Adrenal gland (tissue), 9 donors: ENCODE measurements at regions not wholly inside any gene's neighbourhood (a gene's known extent, or its start where the extent isn't known, plus 50 kb on each side); places are given as distances from the start of the nearest gene placed in this dataset.

Experiments used
- DNase-seq, 7 donors: peaks; one replicate each; pipeline ENCODE4 v3.0.0-alpha.2; 2019 to 2020
- H3K27ac ChIP-seq, 5 donors: fragments of 200-600 bp; sonication (generic) in 4 of 5; 1 replicate in 3 of 5; 2 replicates in 2 of 5; pipeline versions ENCODE4 v1.5.1 to v1.8.0; 2016 to 2020; ENCODE audit warnings: mild to moderate bottlenecking in 1 of 5
- H3K27me3 ChIP-seq: fragments of 200-600 bp; 2 replicates; pipeline ENCODE4 v1.8.0; 2021
- H3K36me3 ChIP-seq, 2 donors: fragments of 200-600 bp; replicated peaks in 1 of 2; 1 replicate in 1 of 2; 2 replicates in 1 of 2; pipeline versions ENCODE4 v1.5.1 to v1.8.0; 2018 to 2022
- H3K4me1 ChIP-seq, 2 donors: fragments of 200-600 bp; replicated peaks in 1 of 2; 1 replicate in 1 of 2; 2 replicates in 1 of 2; pipeline versions ENCODE4 v1.5.1 to v1.8.0; 2018 to 2021
- H3K4me3 ChIP-seq, 4 donors: fragments of 200-600 bp; sonication (generic) in 3 of 4; one replicate each; pipeline ENCODE4 v1.5.1; 2016 to 2018
- H3K9me3 ChIP-seq, 3 donors: fragments of 200-600 bp; sonication (generic) in 1 of 3; replicated peaks in 1 of 3; 1 replicate in 2 of 3; 2 replicates in 1 of 3; pipeline versions ENCODE4 v1.5.1 to v1.8.0; 2016 to 2021
- POLR2A ChIP-seq, 2 donors: fragments of 450-650 bp; IDR thresholded peaks; one replicate each; pipeline ENCODE4 v1.6.1; 2017; ENCODE audit warnings: antibody characterized with exemption in 2 of 2, mild to moderate bottlenecking in 2 of 2, moderate library complexity in 1 of 2
- WGBS, 4 donors: extraction: QIAGEN DNeasy Blood & Tissue Kit in 2 of 4; methylation state at CpG; one replicate each; pipeline versions ENCODE4 v1.1.5 to v1.1.7; 2013 to 2017; 5-methylcytosine and 5-hydroxymethylcytosine counted together
- intact Hi-C, 2 donors: fragments of 100-400 bp; cut with DNase I; formaldehyde crosslinking; loops; one replicate each; pipeline versions ENCODE4 v1.14.1 to v1.15.0; 2022 to 2023
- TF ChIP-seq, protein P1 (sequence below), 6 experiments: fragments of 450-650 bp in 4 of 6; fragments of 200-600 bp in 2 of 6; sonication (generic) in 1 of 6; IDR thresholded peaks; 1 replicate in 5 of 6; 2 replicates in 1 of 6; pipeline versions ENCODE4 v1.5.1 to v1.8.0; 2016 to 2021; ENCODE audit warnings: antibody characterized with exemption in 6 of 6, mild to moderate bottlenecking in 2 of 6, moderate library complexity in 1 of 6
- donor health status: healthy with polysubstance abuse.
- donor health status: Bipolar disorder and iron deficiency.
- donor health status: DM: yes; HTN: yes; CAD: no.
- donor health status: DM: no; HTN: no; CAD: no.
- donor health status: DM: no; HTN: no; CAD: no.

- no peak for DNase-seq
- H3K27me3 ChIP-seq: no peaks in the 10 kb centered on the region
- intact Hi-C loops: no loop called here
- 75 to 87% (median 78%) methylated on average over 12 of the region's 12 CpGs for WGBS, 4 donors
- no peak overlapping the region for H3K27ac ChIP-seq
- no peaks in the 10 kb centered on the region for H3K4me1 ChIP-seq
- H3K9me3 ChIP-seq: no peaks in the 10 kb centered on the region
- no peaks in the 10 kb centered on the region for H3K36me3 ChIP-seq
- TF ChIP-seq, protein P1, sequence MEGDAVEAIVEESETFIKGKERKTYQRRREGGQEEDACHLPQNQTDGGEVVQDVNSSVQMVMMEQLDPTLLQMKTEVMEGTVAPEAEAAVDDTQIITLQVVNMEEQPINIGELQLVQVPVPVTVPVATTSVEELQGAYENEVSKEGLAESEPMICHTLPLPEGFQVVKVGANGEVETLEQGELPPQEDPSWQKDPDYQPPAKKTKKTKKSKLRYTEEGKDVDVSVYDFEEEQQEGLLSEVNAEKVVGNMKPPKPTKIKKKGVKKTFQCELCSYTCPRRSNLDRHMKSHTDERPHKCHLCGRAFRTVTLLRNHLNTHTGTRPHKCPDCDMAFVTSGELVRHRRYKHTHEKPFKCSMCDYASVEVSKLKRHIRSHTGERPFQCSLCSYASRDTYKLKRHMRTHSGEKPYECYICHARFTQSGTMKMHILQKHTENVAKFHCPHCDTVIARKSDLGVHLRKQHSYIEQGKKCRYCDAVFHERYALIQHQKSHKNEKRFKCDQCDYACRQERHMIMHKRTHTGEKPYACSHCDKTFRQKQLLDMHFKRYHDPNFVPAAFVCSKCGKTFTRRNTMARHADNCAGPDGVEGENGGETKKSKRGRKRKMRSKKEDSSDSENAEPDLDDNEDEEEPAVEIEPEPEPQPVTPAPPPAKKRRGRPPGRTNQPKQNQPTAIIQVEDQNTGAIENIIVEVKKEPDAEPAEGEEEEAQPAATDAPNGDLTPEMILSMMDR (IDR thresholded peaks at IDR 0.05): no peak
- no peak for TF ChIP-seq POLR2A (IDR thresholded peaks at IDR 0.05)
- H3K4me3 ChIP-seq: no peak overlapping the region
These were observed 231.4 kb upstream of the WSCD1 start for GRCh38 chr17:5838661-5839300.

DNA sequence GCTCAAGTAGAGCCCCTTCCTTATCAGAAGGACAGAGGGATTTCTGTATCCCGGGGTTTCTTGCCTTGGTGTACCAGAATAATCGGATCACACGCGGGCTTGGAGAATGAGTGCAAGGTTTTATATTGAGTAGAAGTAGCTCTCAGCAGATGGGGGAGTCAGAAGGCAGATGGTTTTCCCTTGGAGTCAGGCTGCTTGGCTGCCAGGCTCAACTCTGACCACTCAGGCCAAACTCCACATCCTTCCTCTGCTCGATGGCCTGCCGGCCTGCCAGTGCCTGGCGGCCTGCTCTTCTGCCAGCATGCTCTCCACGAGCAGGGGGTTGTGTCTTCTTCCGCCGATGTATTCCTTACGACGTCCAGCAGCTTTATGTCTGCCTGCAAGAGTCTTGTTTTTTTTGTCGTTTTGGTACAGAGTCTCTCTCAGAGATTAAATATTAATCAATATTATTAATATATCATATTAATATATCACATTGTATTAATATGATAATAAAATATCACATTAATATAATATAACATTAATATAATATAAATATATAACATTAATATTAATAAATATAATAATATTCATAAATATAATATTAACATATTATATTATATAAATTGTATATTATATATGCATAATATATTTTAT, 229.2 kb upstream of the WSCD1 start:
- Histone ChIP-seq H3K9me3 (no peaks in the 10 kb centered on the region), H3K4me3 (no peak overlapping the region), H3K27ac (no peak overlapping the region), H3K4me1 (no peaks in the 10 kb centered on the region), H3K27me3 (no peaks in the 10 kb centered on the region), H3K36me3 (no peaks in the 10 kb centered on the region)
- DNase-seq: no peak
- intact Hi-C loops: no loop called here
- TF ChIP-seq POLR2A (IDR thresholded peaks at IDR 0.05): no peak
- TF ChIP-seq, protein P1 (IDR thresholded peaks at IDR 0.05): no peak
- 85 to 95% (median 88%) methylated on average over 11 to 13 of the region's 13 CpGs for WGBS, 4 donors

- DNase-seq: no peak
- H3K27me3 ChIP-seq: no peaks in the 10 kb centered on the region
- H3K4me3 ChIP-seq: no peak overlapping the region
- H3K36me3 ChIP-seq: no peaks in the 10 kb centered on the region
- TF ChIP-seq, protein P1 (IDR thresholded peaks at IDR 0.05): no peak
- TF ChIP-seq POLR2A (IDR thresholded peaks at IDR 0.05): no peak
- 83 to 88% (median 84%) methylated on average over 11 of the region's 11 CpGs for WGBS, 4 donors
- no peaks in the 10 kb centered on the region for H3K9me3 ChIP-seq
- no peak overlapping the region for H3K27ac ChIP-seq
- intact Hi-C loops: no loop called here
- H3K4me1 ChIP-seq: no peaks in the 10 kb centered on the region
These were observed 228.3 kb upstream of the WSCD1 start for GRCh38 chr17:5841862-5842261.

- H3K27me3 ChIP-seq: no peaks in the 10 kb centered on the region
- H3K4me1 ChIP-seq: no peaks in the 10 kb centered on the region
- DNase-seq: no peak
- H3K36me3 ChIP-seq: no peaks in the 10 kb centered on the region
- no peak overlapping the region for H3K4me3 ChIP-seq
- 84 to 93% (median 88%) methylated on average over 5 to 14 of the region's 14 CpGs for whole genome bisulfite sequencing, 4 donors
- intact Hi-C loops: no loop called here
- H3K9me3 ChIP-seq: no peaks in the 10 kb centered on the region
- no peak overlapping the region for H3K27ac ChIP-seq
- TF ChIP-seq, protein P1 (IDR thresholded peaks at IDR 0.05): no peak
- TF ChIP-seq POLR2A (IDR thresholded peaks at IDR 0.05): no peak
These were observed 226.7 kb upstream of the WSCD1 start for GRCh38 chr17:5843366-5844026.
